Natural killer cell (primary cell): ENCODE measurements at regions not wholly inside any gene's neighbourhood (a gene's known extent, or its start where the extent isn't known, plus 50 kb on each side); places are given as distances from the start of the nearest gene placed in this dataset.

ENCODE experiments used
- ATAC-seq, 3 donors: fragments of 150-1000 bp in 2 of 3; fragments of 200-7000 bp in 1 of 3; cut with Tn5 transposase; 1 replicate in 1 of 3; 2 replicates in 2 of 3; pipeline ENCODE4 v1.10.0; 2021; ENCODE audit warnings: mild to moderate bottlenecking in 2 of 3, moderate library complexity in 2 of 3
- DNase-seq, 2 donors: peaks; one replicate each; pipeline versions ENCODE4 v3.0.0 to v3.0.0-alpha.2; 2013 to 2021; ENCODE audit warnings: mixed read lengths in 1 of 2
- H3K27ac ChIP-seq: one replicate; pipeline ENCODE4 v1.5.1; 2013; ENCODE audit warnings: mild to moderate bottlenecking, low read length
- H3K27me3 ChIP-seq: one replicate; pipeline ENCODE4 v1.6.1; 2013; ENCODE audit warnings: low read length; ENCODE audit not compliant: control insufficient read depth, insufficient read depth
- H3K36me3 ChIP-seq: one replicate; pipeline ENCODE4 v1.6.1; 2013; ENCODE audit warnings: low read length; ENCODE audit not compliant: control insufficient read depth, insufficient read depth
- H3K4me1 ChIP-seq: one replicate; pipeline ENCODE4 v1.6.1; 2013; ENCODE audit warnings: low read length; ENCODE audit not compliant: control insufficient read depth, insufficient read depth
- H3K4me3 ChIP-seq: one replicate; pipeline ENCODE4 v1.5.1; 2013; ENCODE audit warnings: low read length
- H3K9me3 ChIP-seq: one replicate; pipeline ENCODE4 v1.6.1; 2013; ENCODE audit warnings: low read length; ENCODE audit not compliant: control insufficient read depth, insufficient read depth
- H3K27ac Mint-ChIP-seq, 2 donors: one replicate each; pipeline ENCODE4 v1.8.0; 2022; ENCODE audit warnings: mild to moderate bottlenecking in 2 of 2, mixed read lengths in 2 of 2, moderate library complexity in 1 of 2
- H3K27me3 Mint-ChIP-seq, 2 donors: one replicate each; pipeline ENCODE4 v1.8.0; 2022; ENCODE audit warnings: low read depth in 2 of 2, mixed read lengths in 2 of 2
- H3K36me3 Mint-ChIP-seq: one replicate; pipeline ENCODE4 v1.8.0; 2022; ENCODE audit warnings: mixed read lengths
- H3K4me1 Mint-ChIP-seq, 2 donors: one replicate each; pipeline ENCODE4 v1.8.0; 2022; ENCODE audit warnings: mixed read lengths in 2 of 2
- H3K4me3 Mint-ChIP-seq: one replicate; pipeline ENCODE4 v1.8.0; 2022; ENCODE audit warnings: mild to moderate bottlenecking, moderate library complexity, mixed read lengths
- H3K9me3 Mint-ChIP-seq, 2 donors: one replicate each; pipeline ENCODE4 v1.8.0; 2022; ENCODE audit warnings: mixed read lengths in 2 of 2
- CTCF ChIP-seq: fragments of 200-600 bp; IDR thresholded peaks from one replicate; pipeline ENCODE4 v1.8.0; 2022; ENCODE audit warnings: antibody characterized with exemption
- WGBS: methylation state at CpG from one replicate; pipeline ENCODE4 v1.1.7; 2013; ENCODE audit warnings: missing lambda C conversion rate; ENCODE audit not compliant: insufficient coverage; 5-methylcytosine and 5-hydroxymethylcytosine counted together
- intact Hi-C: fragments of 100-400 bp; cut with micrococcal nuclease; formaldehyde crosslinking; loops from one replicate; pipeline ENCODE4 v1.14.2; 2022

- Mint-ChIP-seq H3K36me3 (no peaks in the 10 kb centered on the region), H3K27me3 (peaks cover 0 to 5% of the 10 kb centered on the region in 2 donors), H3K27ac (no peak overlapping the region), H3K4me3 (no peak overlapping the region), H3K9me3 (peaks cover 0 to 3% of the 10 kb centered on the region in 2 donors), H3K4me1 (peaks cover 18 to 54% of the 10 kb centered on the region in 2 donors)
- no peak for DNase-seq
- ATAC-seq, result no peak
- Histone ChIP-seq H3K27ac (no peak overlapping the region), H3K36me3 (no peaks in the 10 kb centered on the region), H3K27me3 (no peaks in the 10 kb centered on the region), H3K4me3 (no peak overlapping the region), H3K9me3 (no peaks in the 10 kb centered on the region), H3K4me1 (peaks cover 13% of the 10 kb centered on the region)
- no peak for TF ChIP-seq CTCF
- 92% methylated on average over 20 of the region's 20 CpGs for WGBS
- intact Hi-C loops, result loop anchor here (10.0 kb wide), 1 partner anchor 420 kb away; the partner anchor contains the start of gene ATP9B
Measured at GRCh38 chr18:78645216-78645615, 334.4 kb upstream of the SALL3 start.

GRCh38 chr18:78647018-78647417 lies 332.6 kb upstream of the SALL3 start:
- Histone ChIP-seq H3K36me3 (no peaks in the 10 kb centered on the region), H3K27me3 (no peaks in the 10 kb centered on the region), H3K27ac (no peak overlapping the region), H3K4me3 (no peak overlapping the region), H3K4me1 (peaks cover 13% of the 10 kb centered on the region), H3K9me3 (peaks cover 4% of the 10 kb centered on the region)
- WGBS, result 76% methylated on average over 4 of the region's 4 CpGs
- Mint-ChIP-seq H3K27ac (no peak overlapping the region), H3K9me3 (peaks cover 0 to 3% of the 10 kb centered on the region in 2 donors), H3K27me3 (peaks cover 0 to 5% of the 10 kb centered on the region in 2 donors), H3K4me1 (peaks cover 18 to 37% of the 10 kb centered on the region in 2 donors), H3K36me3 (no peaks in the 10 kb centered on the region), H3K4me3 (no peak overlapping the region)
- intact Hi-C loops, result loop anchor here (10.0 kb wide), 1 partner anchor 418 kb away; the partner anchor contains the start of gene ATP9B
- no peak for TF ChIP-seq CTCF
- DNase-seq (no peak), ATAC-seq (no peak)

GRCh38 chr18:78649421-78649820 lies 330.2 kb upstream of the SALL3 start:
- 70% methylated on average over 10 of the region's 10 CpGs for WGBS
- H3K4me1 ChIP-seq, result no peaks in the 10 kb centered on the region
- Mint-ChIP-seq H3K4me3 (no peak overlapping the region), H3K27me3 (peaks cover 0 to 7% of the 10 kb centered on the region in 2 donors), H3K9me3 (peaks cover 2 to 3% of the 10 kb centered on the region in 2 donors), H3K27ac (no peak overlapping the region), H3K4me1 (peaks cover 0 to 16% of the 10 kb centered on the region in 2 donors), H3K36me3 (no peaks in the 10 kb centered on the region)
- H3K4me3 ChIP-seq, result no peak overlapping the region
- H3K9me3 ChIP-seq, result peaks cover 20% of the 10 kb centered on the region
- H3K27me3 ChIP-seq, result no peaks in the 10 kb centered on the region
- DNase-seq (no peak), ATAC-seq (peak in 1 of 3 donors; percentile 18)
- TF ChIP-seq CTCF, result no peak
- H3K36me3 ChIP-seq, result no peaks in the 10 kb centered on the region
- no peak overlapping the region for H3K27ac ChIP-seq
- intact Hi-C loops, result loop anchor here (10.0 kb wide), 1 partner anchor 415 kb away; the partner anchor contains the start of gene ATP9B

GRCh38 chr18:78650926-78651325 lies 328.7 kb upstream of the SALL3 start:
- H3K27me3 ChIP-seq, result no peaks in the 10 kb centered on the region
- TF ChIP-seq CTCF, result no peak
- peaks cover 28% of the 10 kb centered on the region for H3K9me3 ChIP-seq
- Mint-ChIP-seq H3K4me3 (no peak overlapping the region), H3K27ac (no peak overlapping the region), H3K36me3 (no peaks in the 10 kb centered on the region), H3K4me1 (peaks cover 0 to 16% of the 10 kb centered on the region in 2 donors), H3K27me3 (peaks cover 0 to 7% of the 10 kb centered on the region in 2 donors), H3K9me3 (peaks cover 2 to 3% of the 10 kb centered on the region in 2 donors)
- DNase-seq (no peak), ATAC-seq (no peak)
- no peak overlapping the region for H3K27ac ChIP-seq
- no peaks in the 10 kb centered on the region for H3K36me3 ChIP-seq
- intact Hi-C loops, result no loop called here
- H3K4me1 ChIP-seq, result no peaks in the 10 kb centered on the region
- H3K4me3 ChIP-seq, result no peak overlapping the region
- WGBS, result 94% methylated on average over 13 of the region's 13 CpGs
